Calu3 (cell line): ENCODE measurements at regions not wholly inside any gene's neighbourhood (a gene's known extent, or its start where the extent isn't known, plus 50 kb on each side); places are given as distances from the start of the nearest gene placed in this dataset. TPM values are rescaled to one million over a fixed set of nuclear protein-coding genes. Genes with fewer than 3 reads are reported as not detected.

ENCODE experiments used
- BruUV-seq: library from RNA; stranded (reverse); fragments of 400-500 nt; replicated peaks from 2 replicates; lab custom pipeline; 2021; lab: Mats Ljungman, UMichigan
- CTCF ChIA-PET: fragments of 300-600 bp; sonication (Branson Sonifier 250); formaldehyde crosslinking; loops from one replicate; lab custom pipeline; 2022; ENCODE audit warnings: antibody characterized with exemption; lab: Charles Lee
- DNase-seq: peaks from one replicate; pipeline ENCODE4 v3.0.0; 2022
- H3K27ac Mint-ChIP-seq: one replicate; pipeline ENCODE4 v1.8.0; 2022; ENCODE audit warnings: mixed read lengths; ENCODE audit not compliant: unreplicated experiment
- H3K27me3 Mint-ChIP-seq: one replicate; pipeline ENCODE4 v1.8.0; 2022; ENCODE audit warnings: mixed read lengths; ENCODE audit not compliant: unreplicated experiment
- H3K36me3 Mint-ChIP-seq: one replicate; pipeline ENCODE4 v1.8.0; 2022; ENCODE audit warnings: mild to moderate bottlenecking, moderate library complexity, mixed read lengths; ENCODE audit not compliant: insufficient read depth, unreplicated experiment
- H3K4me1 Mint-ChIP-seq: one replicate; pipeline ENCODE4 v1.8.0; 2022; ENCODE audit warnings: mild to moderate bottlenecking, low read depth, mixed read lengths; ENCODE audit not compliant: unreplicated experiment
- H3K4me3 Mint-ChIP-seq: one replicate; pipeline ENCODE4 v1.8.0; 2022; ENCODE audit warnings: mild to moderate bottlenecking, low read depth, moderate library complexity, mixed read lengths; ENCODE audit not compliant: unreplicated experiment
- H3K9me3 Mint-ChIP-seq: one replicate; pipeline ENCODE4 v1.8.0; 2022; ENCODE audit warnings: low read depth, mixed read lengths; ENCODE audit not compliant: unreplicated experiment
- CTCF ChIP-seq: fragments of 200-600 bp; IDR thresholded peaks from one replicate; pipeline ENCODE4 v1.8.0; 2022; ENCODE audit warnings: antibody characterized with exemption; ENCODE audit not compliant: unreplicated experiment
- intact Hi-C: fragments of 100-400 bp; cut with micrococcal nuclease; formaldehyde crosslinking; loops from one replicate; pipeline ENCODE4 v1.10.0; 2022; ENCODE audit not compliant: unreplicated experiment
- microRNA-seq: library from miRNA; unstranded; fragments of <30 nt; microRNA quantifications from one replicate; pipeline ENCODE4 v1.2.0, GENCODE V29; 2022

- Mint-ChIP-seq H3K4me3 (no peak overlapping the region), H3K27ac (no peak overlapping the region), H3K27me3 (no peaks in the 10 kb centered on the region), H3K9me3 (no peaks in the 10 kb centered on the region), H3K36me3 (no peaks in the 10 kb centered on the region), H3K4me1 (no peaks in the 10 kb centered on the region)
- DNase-seq = no peak
- TF ChIP-seq CTCF = no peak
- intact Hi-C loops = no loop called here
- CTCF ChIA-PET = no interaction called here
- BruUV-seq = no TSS peak
Observed at GRCh38 chr4:65737672-65738071, 67.4 kb upstream of the EPHA5 start.

GRCh38 chr4:65724973-65725372 lies 54.7 kb upstream of the EPHA5 start:
- no peak for DNase-seq
- no peak overlapping the region for H3K4me3 Mint-ChIP-seq
- BruUV-seq = no TSS peak
- CTCF ChIA-PET = no interaction called here
- no peak for TF ChIP-seq CTCF
- intact Hi-C loops = no loop called here
- no peaks in the 10 kb centered on the region for H3K4me1 Mint-ChIP-seq
- no peaks in the 10 kb centered on the region for H3K36me3 Mint-ChIP-seq
- H3K27me3 Mint-ChIP-seq = no peaks in the 10 kb centered on the region
- H3K27ac Mint-ChIP-seq = no peak overlapping the region
- H3K9me3 Mint-ChIP-seq = peaks cover 5% of the 10 kb centered on the region

Small RNA genes lying in the stretch of these regions (microRNA-seq; reads per million reads assigned to microRNA genes)
- not detected for gene MIR1269A
